Peyer's patch (tissue), 4 donors: ENCODE measurements at regions not wholly inside any gene's neighbourhood (a gene's known extent, or its start where the extent isn't known, plus 50 kb on each side); places are given as distances from the start of the nearest gene placed in this dataset.
"Not testable (repeated sequence)": the region's sequence is repeated elsewhere in the genome, so short reads cannot be mapped to it uniquely, and the experiment has no call there.

Experiments
- CTCF ChIP-seq, 6 experiments: fragments of 450-650 bp in 4 of 6; fragments of 200-600 bp in 2 of 6; sonication (generic) in 1 of 6; IDR thresholded peaks; one replicate each; pipeline ENCODE4 v1.5.1; 2017 to 2019; ENCODE audit warnings: antibody characterized with exemption in 6 of 6, mild to moderate bottlenecking in 3 of 6, moderate library complexity in 1 of 6
- POLR2A ChIP-seq, 2 donors: fragments of 450-650 bp; IDR thresholded peaks; one replicate each; pipeline ENCODE4 v1.5.1; 2017; ENCODE audit warnings: antibody characterized with exemption in 2 of 2, mild to moderate bottlenecking in 2 of 2, moderate library complexity in 2 of 2

- TF ChIP-seq CTCF, POLR2A (IDR thresholded peaks at IDR 0.05): not testable (repeated sequence)
These were observed 310.6 kb downstream of the RPS24 start for GRCh38 chr10:78344257-78344656.
